GM12872 (cell line): ENCODE measurements at regions not wholly inside any gene's neighbourhood (a gene's known extent, or its start where the extent isn't known, plus 50 kb on each side); places are given as distances from the start of the nearest gene placed in this dataset.

ENCODE experiments used
- CTCF ChIP-seq: IDR thresholded peaks from 3 replicates; pipeline ENCODE4 v1.5.1; 2011; ENCODE audit warnings: low read depth, mild to moderate bottlenecking, low read length, moderate library complexity; ENCODE audit not compliant: insufficient read depth

DNA sequence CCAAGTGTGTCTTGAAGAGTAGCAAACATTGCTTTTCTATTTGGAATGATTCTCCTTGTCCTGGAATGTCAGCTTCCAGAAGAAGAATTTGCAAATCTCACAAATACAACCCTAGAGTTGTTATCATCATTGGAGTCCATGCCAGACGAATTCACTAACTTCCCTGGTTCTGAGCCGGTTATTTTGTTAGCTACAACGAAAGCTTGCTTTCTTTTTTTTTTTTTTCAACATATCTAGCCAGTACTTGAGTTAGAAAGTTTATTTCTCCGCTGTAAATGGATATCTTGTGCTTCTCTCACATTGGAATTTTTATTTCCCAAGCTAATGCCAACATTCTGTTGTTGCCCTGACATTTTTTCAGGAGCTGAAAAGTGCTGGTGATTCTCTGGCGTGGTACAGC is 138.1 kb upstream of the POM121L12 start:
- TF ChIP-seq CTCF = no peak

- no peak for TF ChIP-seq CTCF
These were observed 158.2 kb upstream of the POM121L12 start for GRCh38 chr7:52877240-52877639.

DNA sequence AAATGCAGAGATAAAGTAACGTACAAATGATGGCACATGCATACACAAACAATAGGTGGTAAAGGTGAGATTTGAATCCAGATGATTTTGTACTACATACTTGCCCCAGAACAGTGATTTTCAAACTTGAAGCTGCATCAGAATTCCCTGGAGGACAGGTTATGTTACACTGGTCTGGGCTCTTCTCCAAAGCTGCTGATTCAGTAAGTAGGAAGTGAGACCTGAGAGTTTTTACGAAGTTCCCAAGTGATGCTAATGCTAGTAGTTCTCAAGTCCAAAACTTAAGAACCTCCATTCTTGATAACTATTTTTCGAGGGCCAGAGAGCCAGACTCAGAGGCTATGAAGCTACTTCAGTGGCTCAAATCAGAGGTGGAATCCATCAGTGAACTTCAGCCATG is 159.0 kb upstream of the POM121L12 start:
- no peak for TF ChIP-seq CTCF

DNA sequence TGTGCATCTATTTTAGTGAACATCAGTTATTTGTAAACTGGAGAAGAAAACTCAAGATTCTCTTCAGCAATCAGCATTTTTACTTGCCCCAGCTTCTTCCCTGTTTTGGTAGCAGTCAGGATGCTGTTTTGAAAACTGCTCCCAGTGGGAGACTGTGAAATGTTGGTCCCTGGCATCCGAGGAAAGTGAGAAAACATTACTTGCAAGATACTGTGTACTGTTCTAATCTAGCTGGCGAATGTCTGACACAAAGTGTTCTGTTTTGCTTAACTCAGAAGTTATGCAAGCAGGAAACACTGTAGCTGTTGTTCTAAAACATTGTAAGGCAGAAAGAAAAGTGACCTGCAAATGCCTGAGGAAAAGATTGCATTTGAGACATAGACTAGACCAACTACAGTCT is 171.8 kb upstream of the POM121L12 start:
- TF ChIP-seq CTCF = no peak

- TF ChIP-seq CTCF = no peak
These were observed 173.1 kb upstream of the POM121L12 start for GRCh38 chr7:52862321-52862720.

DNA sequence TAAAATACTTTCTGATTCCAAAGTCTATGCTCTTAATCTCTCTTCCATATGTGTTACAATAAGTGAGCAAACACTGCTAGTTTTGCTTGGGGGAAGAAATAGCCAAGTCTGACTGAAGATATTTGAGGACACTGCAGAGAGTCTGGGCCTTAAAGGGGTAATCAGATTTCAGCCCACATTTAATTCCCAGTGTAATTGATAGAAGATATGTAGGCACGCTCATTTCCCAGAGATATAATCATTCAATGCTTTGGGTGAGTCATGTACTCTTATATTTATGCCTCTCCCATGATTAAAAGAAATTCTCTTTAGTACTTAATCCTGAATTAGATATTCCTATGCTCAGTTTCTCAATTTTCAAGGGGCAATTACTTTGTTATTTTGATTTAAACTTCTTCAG is 178.1 kb upstream of the POM121L12 start:
- no peak for TF ChIP-seq CTCF

GRCh38 chr7:52854681-52855080 is 180.8 kb upstream of the POM121L12 start:
- TF ChIP-seq CTCF = no peak

DNA sequence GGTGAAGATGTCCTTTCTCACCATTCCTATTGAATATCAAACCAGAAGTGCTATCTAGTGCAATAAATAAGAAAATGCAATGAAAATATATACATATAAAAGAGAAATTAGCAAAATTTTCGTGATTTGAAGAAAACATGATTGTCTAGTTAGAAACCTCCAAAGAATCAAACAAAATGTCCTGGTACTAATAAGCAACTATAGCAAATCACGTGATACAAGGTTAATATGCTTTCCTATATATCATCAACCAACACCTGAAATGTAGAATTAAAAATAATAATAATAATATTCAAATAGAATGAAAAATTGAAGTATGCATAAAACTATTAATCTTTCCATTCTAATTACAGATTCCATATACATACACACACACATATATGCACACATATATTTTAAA is 183.9 kb upstream of the POM121L12 start:
- no peak for TF ChIP-seq CTCF
